CD4-positive, alpha-beta T cell treated with Interleukin-17A for 4 hours (primary cell): ENCODE measurements at regions not wholly inside any gene's neighbourhood (a gene's known extent, or its start where the extent isn't known, plus 50 kb on each side); places are given as distances from the start of the nearest gene placed in this dataset.
"Not testable (repeated sequence)": the region's sequence is repeated elsewhere in the genome, so short reads cannot be mapped to it uniquely, and the experiment has no call there.

Source experiments
- DNase-seq: peaks from one replicate; pipeline ENCODE4 v3.0.0-alpha.2; 2020; ENCODE audit warnings: mixed read lengths

DNA sequence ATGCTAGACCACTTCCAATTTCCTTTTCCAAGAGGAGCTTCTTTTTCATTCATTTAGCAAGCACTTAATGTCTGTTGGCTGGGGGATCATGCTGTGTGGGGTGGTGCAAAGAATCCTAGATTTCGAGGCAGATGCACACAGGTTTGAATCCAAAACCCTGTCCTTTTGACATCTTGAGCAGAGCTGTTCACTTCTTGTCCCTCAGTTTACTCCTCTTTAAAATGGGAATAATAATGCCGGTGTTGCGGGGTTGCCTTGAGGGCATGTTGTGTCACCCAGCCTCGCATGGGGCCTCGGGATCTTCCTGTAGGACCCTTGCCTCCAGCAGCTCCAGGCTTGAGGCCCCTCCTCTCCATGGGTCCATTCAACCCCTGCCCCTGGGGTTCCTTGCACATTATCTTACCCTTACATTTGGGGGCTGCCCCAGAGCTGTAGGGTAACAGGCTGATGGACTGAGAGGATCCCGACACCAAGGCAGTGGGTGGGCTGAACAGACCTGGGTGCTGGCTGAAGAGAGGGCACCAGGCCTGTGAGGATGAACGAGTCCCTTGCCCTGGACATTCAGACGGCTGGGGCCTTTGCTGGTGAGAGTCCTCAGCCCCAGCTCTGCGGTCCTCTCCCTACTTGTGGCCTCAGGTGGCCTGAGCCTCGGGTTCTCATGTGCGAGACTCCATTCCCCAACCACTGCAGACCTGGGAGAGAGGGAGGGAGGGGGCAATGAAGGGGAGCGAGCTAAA lies 145.8 kb downstream of the BARX1 start:
- DNase-seq = no peak

DNA sequence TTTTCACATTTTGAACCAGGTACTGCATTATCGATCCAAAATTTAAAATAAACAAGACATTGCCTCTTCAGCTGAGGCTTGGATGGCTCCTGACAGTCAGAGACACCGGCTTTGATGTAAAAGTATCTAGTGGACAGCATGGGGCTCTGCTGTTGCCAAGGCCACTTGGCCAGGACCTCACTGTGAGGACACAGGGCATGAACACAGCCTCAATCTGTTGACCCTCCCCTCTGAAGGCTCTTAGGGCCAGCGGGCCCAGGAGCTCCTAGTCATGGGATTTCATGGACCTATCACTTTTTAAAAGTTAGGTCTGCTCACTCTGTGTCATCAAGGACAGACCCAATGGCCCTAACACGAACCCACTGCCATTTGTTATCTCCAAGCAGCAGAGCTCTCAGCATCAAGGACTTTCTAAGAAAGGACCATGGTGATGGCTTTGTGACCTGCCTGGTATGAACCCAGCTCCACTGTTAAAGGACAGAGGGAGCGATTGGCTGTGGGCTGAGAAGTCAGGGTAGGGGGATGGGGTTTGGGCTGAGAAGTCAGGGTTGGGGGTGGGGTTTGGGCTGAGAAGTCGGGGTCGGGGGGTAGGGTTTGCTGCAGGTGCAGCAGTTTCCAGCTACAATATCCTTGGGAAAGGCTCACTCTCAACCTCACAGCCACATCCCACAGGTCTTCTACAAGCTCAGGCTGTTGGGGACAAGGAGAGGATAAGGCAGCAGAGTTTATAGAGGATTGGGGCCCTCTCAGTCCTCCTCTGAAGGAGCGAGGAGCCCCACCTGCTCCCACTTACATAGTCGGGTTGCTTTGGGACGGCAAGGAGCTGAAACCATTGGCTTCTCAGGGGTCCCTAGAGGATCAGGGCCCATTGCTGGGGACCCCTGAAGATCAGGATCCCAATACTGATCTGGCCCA lies 146.8 kb downstream of the BARX1 start:
- DNase-seq = no peak

DNA sequence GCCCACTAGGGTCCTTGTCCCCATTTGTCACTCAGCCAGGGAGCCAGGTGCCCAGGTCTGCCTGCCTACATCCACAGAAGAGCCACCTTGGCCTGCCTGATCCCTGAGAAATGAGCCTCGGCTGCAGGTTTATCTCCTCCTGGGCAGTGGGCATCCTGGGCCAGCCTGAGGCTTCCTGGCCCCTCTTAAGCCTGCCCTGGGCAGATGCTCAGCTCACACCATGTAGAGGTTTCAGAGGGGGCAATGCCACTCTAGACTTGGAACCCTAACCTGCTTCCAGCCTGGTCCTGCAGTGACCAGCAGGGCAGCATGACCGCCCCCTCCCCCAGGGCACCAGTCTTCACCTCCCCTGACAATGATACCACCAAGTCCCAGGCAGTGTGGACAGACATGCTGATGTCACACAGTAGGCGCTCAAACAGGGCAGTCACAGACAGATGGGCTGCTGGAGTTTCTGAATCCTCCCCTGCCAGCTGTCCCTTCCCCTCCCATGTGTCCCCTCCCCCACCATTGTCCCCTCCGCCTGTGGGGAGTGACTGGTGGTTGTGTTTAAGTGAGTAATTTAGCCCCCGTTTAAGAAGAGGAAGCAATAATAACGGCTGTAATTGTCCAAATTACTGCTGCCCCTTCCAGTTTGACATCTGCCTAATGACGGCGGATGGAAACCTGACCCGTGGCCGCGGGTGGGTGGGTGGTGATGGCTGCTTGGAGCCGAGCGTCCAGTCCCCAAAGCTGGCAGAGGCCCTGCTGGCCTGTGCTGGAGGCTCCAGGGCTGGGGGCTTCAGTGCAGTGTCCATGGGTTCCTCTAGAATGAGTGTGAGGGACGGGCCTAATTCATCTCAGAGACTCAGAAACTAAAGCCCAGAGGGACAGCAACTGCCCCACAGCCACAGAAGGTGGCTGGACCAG lies 147.7 kb downstream of the BARX1 start:
- no peak for DNase-seq

DNA sequence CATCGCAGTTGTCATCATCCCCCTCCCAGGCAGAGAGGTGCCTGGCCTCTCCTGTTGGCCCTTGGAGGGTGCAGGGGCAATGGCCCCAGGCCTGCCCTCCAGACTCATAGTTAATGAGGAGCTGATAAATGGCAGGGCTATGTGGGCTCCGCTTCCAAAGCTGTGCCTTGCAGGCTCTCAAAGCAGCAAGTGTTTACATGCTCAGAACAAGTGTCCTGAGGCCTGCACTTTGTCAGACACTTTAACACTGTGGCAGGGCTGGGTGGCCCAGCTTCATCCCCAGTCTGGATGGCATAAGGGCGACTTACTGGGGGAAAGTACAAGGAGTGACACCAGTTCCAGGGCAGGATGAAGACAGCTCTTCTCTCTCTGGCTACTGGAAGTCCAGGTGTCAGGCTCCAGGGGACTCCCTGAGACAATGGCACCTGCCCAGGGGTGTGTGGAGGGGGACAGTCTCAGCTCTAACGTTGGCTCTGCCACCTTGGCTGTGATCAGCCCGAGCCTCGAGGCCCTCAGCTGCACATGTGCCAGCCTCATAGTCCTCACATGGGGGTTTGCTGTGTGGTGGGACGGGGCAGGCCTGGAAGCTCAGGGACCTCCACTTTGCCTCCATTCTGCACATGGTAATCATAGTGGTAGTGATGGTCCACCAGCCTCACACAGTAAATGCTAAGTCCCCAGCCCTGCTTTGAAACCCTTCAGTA lies 153.4 kb downstream of the BARX1 start:
- DNase-seq = no peak

DNA sequence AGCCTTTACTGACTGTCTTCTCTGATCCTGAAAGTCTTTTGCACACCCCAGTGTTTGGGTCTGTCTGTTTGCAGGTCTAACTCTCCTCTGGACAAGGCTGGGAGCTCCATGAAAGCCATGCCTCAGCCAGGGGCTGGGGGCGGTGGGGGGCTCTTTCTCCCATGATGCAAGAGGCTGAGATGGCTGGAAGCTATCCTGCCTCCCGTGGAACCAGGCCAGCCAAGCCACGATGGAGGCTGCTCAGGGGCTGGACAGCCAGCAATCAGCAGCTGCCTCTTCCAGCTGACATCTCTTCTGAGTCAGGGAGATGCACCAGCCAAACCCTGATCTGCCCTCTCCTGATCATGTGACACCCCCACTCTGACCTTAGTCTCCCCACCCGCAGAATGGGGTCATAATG lies 154.0 kb downstream of the BARX1 start:
- no peak for DNase-seq

DNA sequence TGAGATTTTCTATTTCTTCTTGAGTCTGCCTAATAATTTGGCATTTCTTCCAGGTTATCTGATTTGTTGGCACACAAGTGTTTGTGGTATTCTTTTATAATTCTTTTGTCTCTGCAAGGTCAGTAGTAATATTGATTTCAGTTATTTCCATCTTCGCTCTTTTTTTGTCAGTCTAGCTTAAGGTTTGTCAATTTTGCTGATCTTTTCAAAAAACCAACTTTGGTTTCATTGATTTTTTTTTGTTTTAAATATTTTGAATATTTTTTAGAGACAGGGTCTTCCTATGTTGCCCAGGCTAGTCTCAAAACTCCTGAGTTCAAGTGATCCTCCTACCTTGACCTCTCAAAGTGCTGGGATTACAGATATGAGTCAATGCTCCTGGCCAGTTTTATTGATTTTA lies 162.8 kb downstream of the BARX1 start:
- DNase-seq = no peak

DNA sequence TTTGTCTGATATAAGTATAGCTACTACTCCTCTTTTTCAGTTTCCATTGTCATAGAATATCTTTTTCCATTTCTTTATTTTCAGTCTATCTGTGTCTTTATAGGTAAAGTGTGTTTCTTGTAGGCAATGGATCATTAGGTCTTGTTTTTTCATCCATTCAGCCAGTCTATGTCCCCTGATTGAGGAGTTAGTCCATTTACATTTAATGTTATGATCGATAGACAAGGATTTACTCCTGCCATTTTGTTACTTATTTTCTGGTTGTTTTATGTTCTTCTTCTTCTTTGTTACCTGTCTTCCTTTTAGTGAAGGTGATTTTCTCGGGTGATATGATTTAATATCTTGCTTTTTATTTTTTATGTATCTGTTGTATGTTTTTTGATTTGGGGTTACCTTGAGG lies 169.0 kb downstream of the BARX1 start:
- DNase-seq = no peak

DNA sequence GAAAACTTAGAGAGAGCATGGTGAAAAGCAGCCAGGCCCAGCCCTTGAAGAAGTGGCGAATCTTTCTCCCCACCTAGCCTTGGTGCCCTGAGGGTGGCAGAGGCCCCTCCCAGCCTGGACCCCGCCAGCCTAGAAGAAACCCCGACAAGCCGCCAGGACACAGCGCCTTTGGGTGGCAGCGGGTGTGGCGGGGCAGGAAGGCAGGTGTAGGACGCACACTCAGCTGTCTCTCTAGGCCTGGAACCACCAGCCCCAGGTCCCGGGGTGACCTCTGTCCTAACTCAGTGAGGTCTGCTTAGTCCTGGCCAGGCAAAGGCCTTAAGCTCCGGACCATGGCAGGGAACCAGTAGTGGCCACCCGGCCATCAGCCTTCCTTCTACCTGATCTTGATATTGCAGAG lies 178.3 kb downstream of the BARX1 start:
- no peak for DNase-seq

DNA sequence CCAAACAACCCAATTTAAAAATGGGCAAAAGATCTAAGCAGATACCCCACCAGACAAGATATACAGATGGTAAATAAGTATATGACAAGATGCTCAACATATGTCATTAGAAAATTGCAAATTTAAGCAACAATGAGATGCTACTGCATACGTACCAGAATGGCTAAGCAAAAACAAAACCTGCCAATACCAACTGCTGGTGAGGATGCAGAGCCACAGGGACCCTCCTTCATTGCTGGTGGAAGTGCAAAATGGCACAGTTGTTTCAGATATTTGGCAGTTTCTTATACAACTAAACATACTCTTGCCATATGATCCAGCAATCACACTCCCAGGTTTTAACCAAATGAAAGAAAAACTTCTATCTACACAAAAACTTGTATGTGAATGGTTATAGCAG lies 178.9 kb downstream of the BARX1 start:
- DNase-seq = no peak

DNA sequence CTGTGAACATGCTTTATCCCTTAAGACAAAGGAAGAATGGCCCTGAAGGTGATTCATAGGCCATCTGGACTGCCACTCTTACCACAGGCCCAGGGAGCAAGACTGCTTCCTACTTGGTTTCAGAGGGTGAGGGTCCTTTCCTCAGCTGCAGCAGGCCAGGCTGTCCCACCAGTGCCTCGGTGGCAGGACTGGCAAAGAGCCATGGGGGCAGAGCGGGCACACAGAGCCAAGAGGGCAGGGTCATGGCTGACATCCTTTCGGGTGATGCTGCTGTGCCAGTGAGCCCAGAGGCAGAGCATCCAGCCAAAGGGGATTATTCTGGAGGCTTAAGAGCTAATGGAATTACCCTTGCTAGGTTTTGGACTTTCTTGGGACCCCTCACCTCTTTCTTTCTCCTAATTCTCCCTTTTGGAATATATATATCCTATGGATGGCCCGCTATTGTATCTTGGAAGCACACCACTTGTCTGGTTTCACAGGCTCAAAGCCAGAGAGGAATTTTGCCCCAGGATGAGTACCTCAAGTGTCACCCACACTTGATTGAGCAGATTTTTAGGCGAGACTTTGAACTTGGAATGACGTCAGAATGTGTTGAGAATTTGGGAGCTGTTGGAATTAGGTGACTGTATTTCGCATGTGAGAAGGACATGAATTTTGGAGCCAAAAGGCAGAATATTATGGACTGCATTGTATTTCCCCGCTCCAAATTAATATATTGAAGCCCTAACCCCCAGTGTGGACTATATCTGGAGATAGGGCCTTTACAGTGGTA lies 180.6 kb downstream of the BARX1 start:
- DNase-seq = no peak

DNA sequence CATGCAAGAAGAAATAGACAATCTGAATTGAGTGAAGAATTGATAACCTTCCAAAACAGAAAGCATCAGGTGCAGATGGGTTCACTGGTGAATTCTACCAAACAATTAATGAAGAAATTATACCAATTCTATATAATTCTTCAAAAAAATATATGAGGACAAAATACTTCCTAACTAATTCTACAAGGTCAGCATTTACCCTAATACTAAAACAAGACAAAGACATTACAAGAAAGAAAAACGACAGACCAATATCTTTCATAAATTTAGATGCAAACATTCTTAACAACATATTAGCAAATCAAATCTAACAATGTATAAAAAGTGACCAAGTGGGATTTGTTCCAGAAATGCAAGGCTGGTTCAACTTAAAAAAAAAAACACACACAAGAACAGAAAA lies 183.9 kb downstream of the BARX1 start:
- no peak for DNase-seq

DNA sequence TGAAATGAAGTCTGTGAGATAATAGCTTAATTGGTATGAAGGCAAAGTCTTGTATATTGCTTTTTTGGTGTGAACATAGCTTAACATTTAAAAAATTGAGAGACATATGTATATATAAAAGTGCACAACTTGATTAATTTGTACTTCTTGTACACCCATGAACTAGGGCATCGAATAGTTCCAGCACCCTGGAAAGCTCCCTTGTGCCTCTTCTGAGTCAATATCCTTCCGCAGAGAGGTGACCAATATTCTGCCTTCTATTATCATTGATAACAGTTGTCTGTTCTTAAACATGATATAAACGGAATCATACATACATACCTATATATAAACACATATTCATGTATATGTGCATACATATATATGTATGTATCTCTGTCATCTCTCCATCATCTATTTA lies 185.4 kb downstream of the PHF2 start:
- no peak for DNase-seq

DNA sequence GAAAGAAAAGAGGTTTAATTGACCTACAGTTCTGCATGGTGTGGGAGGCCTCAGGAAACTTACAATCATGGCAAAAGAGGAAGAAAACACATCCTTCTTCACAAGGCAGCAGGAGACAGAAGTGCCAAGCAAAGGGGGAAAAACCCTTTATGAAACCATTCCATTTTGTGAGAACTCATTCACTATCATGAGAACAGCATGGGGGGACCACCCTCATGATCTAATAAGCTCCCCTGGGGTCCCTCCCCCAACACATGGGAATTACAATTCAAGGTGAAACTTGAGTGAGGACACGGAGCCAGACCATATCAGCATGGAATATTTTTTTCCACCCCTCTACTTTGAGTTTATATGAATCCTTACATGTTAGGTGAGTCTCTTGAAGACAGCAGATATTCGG lies 173.7 kb downstream of the PHF2 start:
- DNase-seq = no peak

DNA sequence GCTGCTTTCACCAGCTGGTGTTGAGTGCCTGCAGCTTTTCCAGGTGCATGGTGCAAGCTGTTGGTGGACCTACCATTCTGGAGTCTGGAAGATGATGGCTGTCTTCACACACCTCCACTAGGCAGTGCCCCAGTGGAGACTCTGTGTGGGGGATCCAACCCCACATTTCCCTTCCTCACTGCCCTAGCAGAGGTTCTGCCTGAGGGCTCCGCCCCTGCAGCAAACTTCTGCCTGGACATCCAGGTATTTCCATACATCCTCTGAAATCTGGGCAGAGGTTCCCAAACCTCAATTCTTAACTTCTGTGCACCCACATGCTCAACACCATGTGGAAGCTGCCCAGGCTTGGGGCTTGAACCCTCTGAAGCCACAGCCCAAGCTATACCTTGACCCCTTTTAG lies 172.4 kb downstream of the PHF2 start:
- DNase-seq = not testable (repeated sequence)

DNA sequence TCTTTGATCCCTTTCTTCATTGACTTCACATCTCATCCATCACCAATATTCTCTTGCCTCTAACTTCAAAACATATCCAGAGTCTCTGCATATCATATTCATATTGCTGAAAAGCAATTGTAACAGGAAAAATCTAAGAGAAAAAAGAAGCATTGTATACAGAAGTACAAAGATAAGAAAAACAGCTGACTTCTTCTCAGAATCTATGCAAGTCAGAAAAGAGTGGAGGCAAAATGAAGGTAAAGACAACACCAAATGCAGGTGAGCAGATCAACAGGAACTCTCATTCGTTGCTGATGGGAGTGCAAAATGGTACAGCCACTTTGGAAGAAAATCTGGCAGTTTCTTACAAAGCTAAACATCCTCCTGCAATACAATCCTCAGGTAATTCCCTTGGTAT lies 155.6 kb downstream of the PHF2 start:
- no peak for DNase-seq

DNA sequence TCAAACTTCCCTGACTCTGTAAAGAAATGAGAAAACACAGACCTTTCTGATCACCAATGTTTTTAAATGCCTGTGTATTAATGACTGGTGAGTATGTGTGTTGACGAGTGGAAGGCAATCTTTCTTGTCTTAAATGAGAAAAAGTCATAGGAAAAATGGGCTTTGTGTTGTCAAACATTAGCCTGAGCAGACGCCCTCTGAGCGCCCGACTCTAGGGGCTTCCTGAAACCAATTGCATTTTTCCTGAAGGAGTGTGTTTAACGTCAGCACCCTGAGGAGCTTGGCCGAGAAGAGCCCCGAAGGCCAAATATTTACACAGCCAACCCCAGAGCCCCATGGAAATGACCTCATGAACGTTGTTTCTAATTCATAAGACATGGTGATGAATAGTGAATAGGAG lies 154.3 kb downstream of the PHF2 start:
- DNase-seq = no peak

DNA sequence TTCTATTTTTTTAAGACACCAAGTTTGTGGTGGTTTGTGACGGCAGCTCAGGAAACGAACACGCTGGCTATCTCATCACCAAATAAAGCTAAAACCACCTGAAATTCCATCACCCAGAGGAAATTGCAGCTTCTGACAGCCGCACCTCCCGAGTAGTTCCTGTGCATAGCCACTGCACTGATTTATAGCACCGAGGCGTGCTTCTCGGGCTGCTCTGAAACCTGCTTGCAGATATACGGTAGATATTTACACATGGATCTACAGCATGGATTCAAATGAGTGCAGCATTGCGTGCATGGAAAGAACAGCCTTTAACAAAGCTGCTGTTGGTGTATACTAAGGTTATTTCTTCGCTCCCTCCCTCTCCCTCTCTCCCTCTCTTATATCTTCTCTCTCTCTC lies 153.8 kb downstream of the PHF2 start:
- no peak for DNase-seq
